Left lung (tissue), 4 donors: ENCODE measurements at regions not wholly inside any gene's neighbourhood (a gene's known extent, or its start where the extent isn't known, plus 50 kb on each side); places are given as distances from the start of the nearest gene placed in this dataset.

ENCODE experiments used
- ATAC-seq: fragments of 200-7000 bp; cut with Tn5 transposase; one replicate; pipeline ENCODE4 v1.9.1; 2020; ENCODE audit warnings: moderate library complexity
- DNase-seq, 4 donors: peaks; one replicate each; pipeline ENCODE4 v3.0.0-alpha.2; 2013 to 2020
- H3K27ac ChIP-seq, 2 donors: fragments of 200-600 bp; sonication (generic) in 1 of 2; one replicate each; pipeline versions ENCODE4 v1.5.0 to v1.8.0; 2020 to 2021
- H3K27me3 ChIP-seq, 2 donors: fragments of 200-600 bp; sonication (generic) in 1 of 2; one replicate each; pipeline versions ENCODE4 v1.5.0 to v1.8.0; 2020 to 2021
- H3K36me3 ChIP-seq, 2 donors: fragments of 200-600 bp; sonication (generic) in 1 of 2; one replicate each; pipeline versions ENCODE4 v1.5.0 to v1.8.0; 2020 to 2021
- H3K4me1 ChIP-seq, 2 donors: fragments of 200-600 bp; one replicate each; pipeline ENCODE4 v1.8.0; 2021
- H3K4me3 ChIP-seq, 2 donors: fragments of 200-600 bp; sonication (generic) in 1 of 2; one replicate each; pipeline versions ENCODE4 v1.5.0 to v1.8.0; 2020 to 2021; ENCODE audit warnings: mild to moderate bottlenecking in 1 of 2
- H3K9me3 ChIP-seq, 2 donors: fragments of 200-600 bp; sonication (generic) in 1 of 2; one replicate each; pipeline versions ENCODE4 v1.5.0 to v1.8.0; 2020 to 2021
- intact Hi-C, 2 donors: fragments of 100-400 bp; cut with DNase I; formaldehyde crosslinking; loops; one replicate each; pipeline versions ENCODE4 v1.11.2 to v1.14.2; 2022
- TF ChIP-seq, protein P1 (sequence below), 2 donors: fragments of 200-600 bp; sonication (generic) in 1 of 2; IDR thresholded peaks; one replicate each; pipeline versions ENCODE4 v1.5.0 to v1.8.0; 2021; ENCODE audit warnings: antibody characterized with exemption in 2 of 2
- donor health status: DM: no; HTN: yes; CAD: no.
- donor health status: DM: no; HTN: no; CAD: no.

GRCh38 chr16:76197900-76198299, 79.3 kb upstream of the CNTNAP4 start:
- H3K9me3 ChIP-seq: no peaks in the 10 kb centered on the region
- no peak for ATAC-seq
- no peaks in the 10 kb centered on the region for H3K4me1 ChIP-seq
- intact Hi-C loops: no loop called here
- H3K27ac ChIP-seq: no peak overlapping the region
- TF ChIP-seq, protein P1, sequence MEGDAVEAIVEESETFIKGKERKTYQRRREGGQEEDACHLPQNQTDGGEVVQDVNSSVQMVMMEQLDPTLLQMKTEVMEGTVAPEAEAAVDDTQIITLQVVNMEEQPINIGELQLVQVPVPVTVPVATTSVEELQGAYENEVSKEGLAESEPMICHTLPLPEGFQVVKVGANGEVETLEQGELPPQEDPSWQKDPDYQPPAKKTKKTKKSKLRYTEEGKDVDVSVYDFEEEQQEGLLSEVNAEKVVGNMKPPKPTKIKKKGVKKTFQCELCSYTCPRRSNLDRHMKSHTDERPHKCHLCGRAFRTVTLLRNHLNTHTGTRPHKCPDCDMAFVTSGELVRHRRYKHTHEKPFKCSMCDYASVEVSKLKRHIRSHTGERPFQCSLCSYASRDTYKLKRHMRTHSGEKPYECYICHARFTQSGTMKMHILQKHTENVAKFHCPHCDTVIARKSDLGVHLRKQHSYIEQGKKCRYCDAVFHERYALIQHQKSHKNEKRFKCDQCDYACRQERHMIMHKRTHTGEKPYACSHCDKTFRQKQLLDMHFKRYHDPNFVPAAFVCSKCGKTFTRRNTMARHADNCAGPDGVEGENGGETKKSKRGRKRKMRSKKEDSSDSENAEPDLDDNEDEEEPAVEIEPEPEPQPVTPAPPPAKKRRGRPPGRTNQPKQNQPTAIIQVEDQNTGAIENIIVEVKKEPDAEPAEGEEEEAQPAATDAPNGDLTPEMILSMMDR (IDR thresholded peaks at IDR 0.05): no peak
- no peaks in the 10 kb centered on the region for H3K36me3 ChIP-seq
- no peak overlapping the region for H3K4me3 ChIP-seq
- no peaks in the 10 kb centered on the region for H3K27me3 ChIP-seq
- DNase-seq: no peak

DNA sequence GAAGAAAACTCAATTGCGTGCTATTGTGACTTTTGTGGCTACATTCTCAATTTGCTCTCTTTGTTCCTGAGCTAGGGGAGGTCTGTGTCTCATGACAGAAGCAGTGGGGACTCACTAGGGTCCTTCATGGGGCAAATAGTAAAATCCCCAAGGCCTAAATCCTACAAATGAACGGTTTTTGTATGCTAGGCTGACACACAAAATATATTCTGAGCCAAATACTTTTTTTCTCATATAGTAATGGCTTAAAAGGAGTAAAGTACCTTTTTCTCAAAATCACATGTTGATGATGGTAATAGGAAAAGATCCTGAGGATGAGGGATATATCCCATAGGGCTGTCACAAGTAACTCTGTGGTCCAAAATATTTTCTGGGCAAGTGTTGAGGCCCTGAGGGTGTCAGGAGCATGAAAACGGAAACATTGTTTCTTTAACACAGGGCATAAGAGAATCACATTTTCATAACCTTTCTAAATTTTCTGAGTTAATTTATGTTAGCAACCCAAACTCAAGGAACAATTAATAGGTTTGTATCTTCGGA, 77.5 kb upstream of the CNTNAP4 start:
- Histone ChIP-seq H3K27me3 (no peaks in the 10 kb centered on the region), H3K4me3 (no peak overlapping the region), H3K27ac (no peak overlapping the region), H3K9me3 (no peaks in the 10 kb centered on the region), H3K36me3 (no peaks in the 10 kb centered on the region), H3K4me1 (no peaks in the 10 kb centered on the region)
- intact Hi-C loops: no loop called here
- DNase-seq (no peak), ATAC-seq (no peak)
- TF ChIP-seq, protein P1 (IDR thresholded peaks at IDR 0.05): no peak

GRCh38 chr16:76201385-76201784, 75.8 kb upstream of the CNTNAP4 start:
- ATAC-seq (no peak), DNase-seq (no peak)
- H3K9me3 ChIP-seq: no peaks in the 10 kb centered on the region
- H3K27ac ChIP-seq: no peak overlapping the region
- no peak overlapping the region for H3K4me3 ChIP-seq
- TF ChIP-seq, protein P1 (IDR thresholded peaks at IDR 0.05): no peak
- no peaks in the 10 kb centered on the region for H3K27me3 ChIP-seq
- H3K36me3 ChIP-seq: no peaks in the 10 kb centered on the region
- intact Hi-C loops: no loop called here
- no peaks in the 10 kb centered on the region for H3K4me1 ChIP-seq

GRCh38 chr16:76204249-76204648, 73.0 kb upstream of the CNTNAP4 start:
- H3K27ac ChIP-seq: no peak overlapping the region
- no peaks in the 10 kb centered on the region for H3K9me3 ChIP-seq
- TF ChIP-seq, protein P1 (IDR thresholded peaks at IDR 0.05): no peak
- no peaks in the 10 kb centered on the region for H3K36me3 ChIP-seq
- ATAC-seq: no peak
- no peak overlapping the region for H3K4me3 ChIP-seq
- DNase-seq: no peak
- H3K4me1 ChIP-seq: no peaks in the 10 kb centered on the region
- no peaks in the 10 kb centered on the region for H3K27me3 ChIP-seq
- intact Hi-C loops: no loop called here

DNA sequence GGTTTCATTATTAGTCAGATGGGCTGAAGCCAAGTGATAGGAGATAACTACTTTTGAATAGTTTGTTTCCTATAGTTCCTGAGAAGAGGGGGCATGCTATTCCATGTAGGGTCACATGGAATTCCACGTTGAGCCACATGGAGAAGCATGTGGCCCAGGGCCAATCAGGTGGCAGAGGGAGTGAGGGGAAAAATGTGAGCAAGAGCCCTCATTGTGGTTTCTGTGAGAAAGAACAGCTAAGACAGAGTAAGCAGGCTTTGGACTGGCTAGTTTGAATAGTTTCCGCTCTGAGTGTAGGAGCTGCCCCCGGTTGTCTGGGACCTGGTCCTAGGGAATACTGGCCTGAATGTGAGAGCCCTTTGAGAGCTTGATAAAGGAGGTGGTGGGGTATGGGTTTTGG, 69.9 kb upstream of the CNTNAP4 start:
- H3K36me3 ChIP-seq: no peaks in the 10 kb centered on the region
- no peak overlapping the region for H3K27ac ChIP-seq
- H3K4me3 ChIP-seq: no peak overlapping the region
- no peaks in the 10 kb centered on the region for H3K4me1 ChIP-seq
- H3K27me3 ChIP-seq: no peaks in the 10 kb centered on the region
- intact Hi-C loops: no loop called here
- peaks cover 0 to 1% of the 10 kb centered on the region in 2 donors for H3K9me3 ChIP-seq
- ATAC-seq (no peak), DNase-seq (no peak)
- TF ChIP-seq, protein P1 (IDR thresholded peaks at IDR 0.05): no peak
